ENCODE measurements at regions not wholly inside any gene's neighbourhood (a gene's known extent, or its start where the extent isn't known, plus 50 kb on each side); places are given as distances from the start of the nearest gene placed in this dataset.

DNA sequence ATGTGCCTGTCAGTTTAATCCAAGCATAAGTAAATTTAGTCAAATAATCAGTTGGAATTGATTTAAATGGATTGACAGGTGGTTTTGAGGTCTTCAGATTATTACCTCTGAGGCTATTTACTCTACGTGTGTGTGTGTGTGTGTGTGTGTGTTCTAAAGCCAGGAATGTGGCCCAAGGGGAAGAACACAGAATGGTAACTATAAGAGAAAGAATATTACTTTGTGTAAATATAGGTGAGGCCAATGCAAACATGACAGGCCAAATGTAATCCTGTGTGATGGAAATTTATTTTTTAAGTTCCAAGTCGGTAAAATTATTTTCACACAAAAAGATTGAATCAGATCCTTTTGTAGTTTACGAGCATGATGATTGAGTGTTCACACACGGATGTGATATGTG is 390.0 kb downstream of the PLK2 start:
- in situ Hi-C loops (cut with HindIII; ENCODE audit: low pct_unique_long_range_greater_than_20kb, low sequenced_read_pairs) (no loop called here), intact Hi-C loops (cut with micrococcal nuclease; ENCODE audit: unreplicated experiment) (loop anchor here (10.0 kb wide), 1 partner anchor 115 kb away; no protein-coding TSS in a partner anchor)
- no peak overlapping the region for H3K4me3 ChIP-seq (ENCODE audit: low read depth in 2 of 2, low read length in 2 of 2)
- ChIA-PET POLR2A (no interaction called here), CTCF (interaction anchor here (0.7 kb wide), 1 partner anchor 253 kb away, joined by 4 read pairs; no protein-coding TSS in a partner anchor)
- no peaks in the 10 kb centered on the region for H3K27me3 ChIP-seq (ENCODE audit: control insufficient read depth, insufficient read depth, low read length)
- no peak for DNase-seq (ENCODE audit: low read depth, low spot score)
- no peak for ATAC-seq
- H3K27ac ChIP-seq (ENCODE audit: low read length) = peak overlapping the region; percentile 90; the same call in 1 of the 2 replicates
- no peaks in the 10 kb centered on the region for H3K36me3 ChIP-seq (ENCODE audit: control insufficient read depth, insufficient read depth, low read length)
- BruUV-seq (replicated peaks) = no TSS peak
- H3K9me3 ChIP-seq (ENCODE audit: control insufficient read depth, insufficient read depth, low read depth, low read length) = no peaks in the 10 kb centered on the region
- TF ChIP-seq, protein P1, sequence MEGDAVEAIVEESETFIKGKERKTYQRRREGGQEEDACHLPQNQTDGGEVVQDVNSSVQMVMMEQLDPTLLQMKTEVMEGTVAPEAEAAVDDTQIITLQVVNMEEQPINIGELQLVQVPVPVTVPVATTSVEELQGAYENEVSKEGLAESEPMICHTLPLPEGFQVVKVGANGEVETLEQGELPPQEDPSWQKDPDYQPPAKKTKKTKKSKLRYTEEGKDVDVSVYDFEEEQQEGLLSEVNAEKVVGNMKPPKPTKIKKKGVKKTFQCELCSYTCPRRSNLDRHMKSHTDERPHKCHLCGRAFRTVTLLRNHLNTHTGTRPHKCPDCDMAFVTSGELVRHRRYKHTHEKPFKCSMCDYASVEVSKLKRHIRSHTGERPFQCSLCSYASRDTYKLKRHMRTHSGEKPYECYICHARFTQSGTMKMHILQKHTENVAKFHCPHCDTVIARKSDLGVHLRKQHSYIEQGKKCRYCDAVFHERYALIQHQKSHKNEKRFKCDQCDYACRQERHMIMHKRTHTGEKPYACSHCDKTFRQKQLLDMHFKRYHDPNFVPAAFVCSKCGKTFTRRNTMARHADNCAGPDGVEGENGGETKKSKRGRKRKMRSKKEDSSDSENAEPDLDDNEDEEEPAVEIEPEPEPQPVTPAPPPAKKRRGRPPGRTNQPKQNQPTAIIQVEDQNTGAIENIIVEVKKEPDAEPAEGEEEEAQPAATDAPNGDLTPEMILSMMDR (IDR thresholded peaks at IDR 0.05) = no peak
- H3K4me1 ChIP-seq (ENCODE audit: control insufficient read depth, insufficient read depth, low read length) = peaks cover 35% of the 10 kb centered on the region

DNA sequence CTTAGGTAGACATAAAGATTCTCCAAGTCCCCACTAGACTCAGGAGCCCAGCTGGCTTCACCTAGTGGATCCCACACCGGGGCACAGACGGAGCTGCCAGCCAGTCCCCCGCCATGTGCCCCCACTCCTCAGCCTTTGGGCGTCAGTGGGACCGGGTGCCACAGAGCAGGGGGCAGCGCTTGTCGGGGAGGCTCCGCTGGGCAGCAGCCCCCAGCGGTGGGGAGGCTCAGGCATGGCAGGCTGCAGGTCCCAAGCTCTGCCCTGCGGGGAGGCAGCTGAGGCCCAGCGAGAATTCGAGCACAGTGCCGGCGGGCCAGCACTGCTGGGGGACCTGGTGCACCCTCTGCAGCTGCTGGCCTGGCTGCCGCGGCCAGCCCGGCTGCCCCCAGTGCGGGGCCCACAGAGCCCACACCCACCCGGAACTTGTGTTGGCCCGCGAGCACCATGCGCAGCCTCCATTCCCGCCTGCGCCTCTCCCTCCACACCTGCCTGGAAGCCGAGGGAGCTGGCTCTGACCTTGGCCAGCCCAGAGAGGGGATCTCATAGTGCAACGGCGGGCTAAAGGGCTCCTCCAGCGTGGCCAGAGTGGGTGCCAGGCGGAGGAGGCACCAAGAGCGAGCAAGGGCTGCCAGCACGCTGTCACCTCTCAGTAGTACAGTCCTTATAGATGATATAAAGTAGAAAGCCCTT is 390.7 kb downstream of the PLK2 start:
- ChIA-PET POLR2A (no interaction called here), CTCF (interaction anchor here (0.7 kb wide), 1 partner anchor 254 kb away, joined by 4 read pairs; no protein-coding TSS in a partner anchor)
- Histone ChIP-seq H3K4me3 (ENCODE audit: low read depth in 2 of 2, low read length in 2 of 2) (no peak overlapping the region), H3K27ac (ENCODE audit: low read length) (peak overlapping the region; percentile 90; the same call in 1 of the 2 replicates), H3K4me1 (ENCODE audit: control insufficient read depth, insufficient read depth, low read length) (peaks cover 30% of the 10 kb centered on the region), H3K27me3 (ENCODE audit: control insufficient read depth, insufficient read depth, low read length) (no peaks in the 10 kb centered on the region), H3K9me3 (ENCODE audit: control insufficient read depth, insufficient read depth, low read depth, low read length) (no peaks in the 10 kb centered on the region), H3K36me3 (ENCODE audit: control insufficient read depth, insufficient read depth, low read length) (no peaks in the 10 kb centered on the region)
- no peak for ATAC-seq
- DNase-seq (ENCODE audit: low read depth, low spot score) = no peak
- TF ChIP-seq, protein P1 (IDR thresholded peaks at IDR 0.05) = no peak
- TF ChIP-seq SIN3A (IDR thresholded peaks at IDR 0.05; ENCODE audit: borderline replicate concordance, insufficient read depth, low read depth, low read length) (no peak), TCF7L2 (IDR thresholded peaks at IDR 0.05; ENCODE audit: low read depth, low read length) (no peak), POLR2AphosphoS5 (IDR thresholded peaks at IDR 0.05; ENCODE audit: low read depth, low read length) (no peak)
- TF ChIP-seq, protein P2, sequence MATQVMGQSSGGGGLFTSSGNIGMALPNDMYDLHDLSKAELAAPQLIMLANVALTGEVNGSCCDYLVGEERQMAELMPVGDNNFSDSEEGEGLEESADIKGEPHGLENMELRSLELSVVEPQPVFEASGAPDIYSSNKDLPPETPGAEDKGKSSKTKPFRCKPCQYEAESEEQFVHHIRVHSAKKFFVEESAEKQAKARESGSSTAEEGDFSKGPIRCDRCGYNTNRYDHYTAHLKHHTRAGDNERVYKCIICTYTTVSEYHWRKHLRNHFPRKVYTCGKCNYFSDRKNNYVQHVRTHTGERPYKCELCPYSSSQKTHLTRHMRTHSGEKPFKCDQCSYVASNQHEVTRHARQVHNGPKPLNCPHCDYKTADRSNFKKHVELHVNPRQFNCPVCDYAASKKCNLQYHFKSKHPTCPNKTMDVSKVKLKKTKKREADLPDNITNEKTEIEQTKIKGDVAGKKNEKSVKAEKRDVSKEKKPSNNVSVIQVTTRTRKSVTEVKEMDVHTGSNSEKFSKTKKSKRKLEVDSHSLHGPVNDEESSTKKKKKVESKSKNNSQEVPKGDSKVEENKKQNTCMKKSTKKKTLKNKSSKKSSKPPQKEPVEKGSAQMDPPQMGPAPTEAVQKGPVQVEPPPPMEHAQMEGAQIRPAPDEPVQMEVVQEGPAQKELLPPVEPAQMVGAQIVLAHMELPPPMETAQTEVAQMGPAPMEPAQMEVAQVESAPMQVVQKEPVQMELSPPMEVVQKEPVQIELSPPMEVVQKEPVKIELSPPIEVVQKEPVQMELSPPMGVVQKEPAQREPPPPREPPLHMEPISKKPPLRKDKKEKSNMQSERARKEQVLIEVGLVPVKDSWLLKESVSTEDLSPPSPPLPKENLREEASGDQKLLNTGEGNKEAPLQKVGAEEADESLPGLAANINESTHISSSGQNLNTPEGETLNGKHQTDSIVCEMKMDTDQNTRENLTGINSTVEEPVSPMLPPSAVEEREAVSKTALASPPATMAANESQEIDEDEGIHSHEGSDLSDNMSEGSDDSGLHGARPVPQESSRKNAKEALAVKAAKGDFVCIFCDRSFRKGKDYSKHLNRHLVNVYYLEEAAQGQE (IDR thresholded peaks at IDR 0.05; ENCODE audit: insufficient read depth in 1 of 2, low read depth in 2 of 2, low read length in 1 of 2) = no peak
- intact Hi-C loops (cut with micrococcal nuclease; ENCODE audit: unreplicated experiment) (no loop called here), in situ Hi-C loops (cut with HindIII; ENCODE audit: low pct_unique_long_range_greater_than_20kb, low sequenced_read_pairs) (no loop called here)
- no TSS peak for BruUV-seq (replicated peaks)

Data from Panc1 (cell line).